Immature natural killer cell (primary cell): ENCODE measurements at regions not wholly inside any gene's neighbourhood (a gene's known extent, or its start where the extent isn't known, plus 50 kb on each side); places are given as distances from the start of the nearest gene placed in this dataset.

Experiments used
- DNase-seq, 3 donors: peaks; one replicate each; pipeline ENCODE4 v3.0.0; 2022; ENCODE audit warnings: mixed read lengths in 1 of 3
- H3K27ac Mint-ChIP-seq, 6 donors: one replicate each; pipeline ENCODE4 v1.8.0; 2020; ENCODE audit warnings: mixed read lengths in 6 of 6, mild to moderate bottlenecking in 5 of 6, inconsistent platforms in 4 of 6, moderate library complexity in 3 of 6
- H3K27me3 Mint-ChIP-seq, 3 donors: one replicate each; pipeline ENCODE4 v1.8.0; 2020 to 2021; ENCODE audit warnings: low read depth in 3 of 3, mild to moderate bottlenecking in 3 of 3, mixed read lengths in 3 of 3, moderate library complexity in 3 of 3, inconsistent platforms in 1 of 3
- H3K36me3 Mint-ChIP-seq, 3 donors: one replicate each; pipeline ENCODE4 v1.8.0; 2020; ENCODE audit warnings: mixed read lengths in 3 of 3, inconsistent platforms in 2 of 3, mild to moderate bottlenecking in 2 of 3
- H3K4me1 Mint-ChIP-seq, 2 donors: one replicate each; pipeline ENCODE4 v1.8.0; 2020; ENCODE audit warnings: inconsistent platforms in 2 of 2, mild to moderate bottlenecking in 2 of 2, mixed read lengths in 2 of 2, moderate library complexity in 1 of 2
- H3K4me3 Mint-ChIP-seq, 5 donors: one replicate each; pipeline ENCODE4 v1.8.0; 2020; ENCODE audit warnings: mild to moderate bottlenecking in 5 of 5, mixed read lengths in 5 of 5, inconsistent platforms in 3 of 5, moderate library complexity in 3 of 5
- H3K9me3 Mint-ChIP-seq, 6 donors: one replicate each; pipeline ENCODE4 v1.8.0; 2020; ENCODE audit warnings: mild to moderate bottlenecking in 6 of 6, mixed read lengths in 6 of 6, inconsistent platforms in 4 of 6, moderate library complexity in 3 of 6

DNA sequence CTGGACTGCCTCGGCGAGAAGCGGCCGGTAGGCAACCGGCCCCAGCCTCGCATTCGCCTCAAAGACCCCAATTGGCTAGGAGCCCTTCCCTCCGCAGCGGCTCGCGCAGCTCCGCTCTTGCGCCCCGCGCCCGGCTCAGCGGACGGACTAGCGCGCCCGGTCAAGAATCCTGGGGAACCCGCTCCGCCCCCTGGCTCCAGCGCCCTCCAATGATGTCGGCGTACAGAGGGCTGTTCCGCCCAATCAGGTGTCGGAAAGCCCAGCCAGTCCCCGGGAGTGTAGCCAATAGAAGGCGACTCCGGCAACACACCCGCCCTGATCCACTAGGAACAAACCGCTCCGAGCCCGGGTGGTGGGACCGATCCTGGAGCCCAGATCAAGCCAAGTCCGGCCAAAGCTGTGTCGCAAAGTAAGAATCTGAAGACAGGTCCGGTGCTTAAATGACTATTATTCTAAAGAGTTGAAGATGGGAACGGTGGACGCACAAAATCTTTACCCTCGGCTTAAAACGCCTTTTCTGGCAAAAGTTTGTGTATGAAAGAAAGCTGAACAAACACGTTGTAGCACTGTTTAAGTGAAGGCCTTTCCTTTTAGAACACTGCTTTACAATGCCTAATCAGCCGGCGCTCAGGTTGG is 132.2 kb downstream of the OGFRL1 start:
- DNase-seq: no peak
- Mint-ChIP-seq H3K36me3 (no peaks in the 10 kb centered on the region), H3K4me1 (peaks cover 3 to 9% of the 10 kb centered on the region in 2 donors), H3K27ac (no peak overlapping the region), H3K4me3 (peak overlapping the region in 4 of 5 donors; percentile 20 to 60 (median 39)), H3K27me3 (peaks cover 5 to 26% (median 6%) of the 10 kb centered on the region in 3 donors), H3K9me3 (peaks cover 0 to 15% (median 4%) of the 10 kb centered on the region in 6 donors)

- Mint-ChIP-seq H3K27me3 (peaks cover 6 to 26% (median 7%) of the 10 kb centered on the region in 3 donors), H3K4me3 (no peak overlapping the region), H3K27ac (no peak overlapping the region)
Observed at GRCh38 chr6:71421611-71422010, 133.0 kb downstream of the OGFRL1 start.

DNA sequence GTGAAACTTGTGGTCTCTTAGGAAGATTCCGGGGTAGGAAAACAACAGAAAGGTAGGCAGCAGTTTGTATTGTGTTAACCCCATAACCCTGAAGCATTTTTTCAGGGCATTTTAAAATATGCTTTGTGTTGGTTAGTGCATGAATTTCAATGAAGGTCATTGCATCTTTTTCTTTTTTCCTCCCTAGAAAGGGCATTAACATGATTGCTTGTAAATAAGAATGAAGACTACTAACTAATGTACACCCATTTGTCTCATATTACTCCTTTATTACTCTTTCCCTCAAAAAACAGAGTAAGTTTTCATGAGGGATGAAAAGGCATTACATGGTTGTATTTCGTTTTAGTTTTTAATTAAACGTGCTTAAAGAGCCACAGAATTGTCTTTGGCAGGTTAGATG is 141.4 kb downstream of the OGFRL1 start:
- H3K27me3 Mint-ChIP-seq: peaks cover 3 to 7% (median 4%) of the 10 kb centered on the region in 3 donors
- no peak overlapping the region for H3K4me3 Mint-ChIP-seq

More at GRCh38 chr6:71421611-71422010, 133.0 kb downstream of the OGFRL1 start:
- H3K36me3 Mint-ChIP-seq: no peaks in the 10 kb centered on the region
- peaks cover 0 to 15% (median 4%) of the 10 kb centered on the region in 6 donors for H3K9me3 Mint-ChIP-seq
- DNase-seq: no peak
- H3K4me1 Mint-ChIP-seq: peaks cover 3 to 9% of the 10 kb centered on the region in 2 donors

GRCh38 chr6:71433441-71433840 is 144.8 kb downstream of the OGFRL1 start:
- DNase-seq: no peak
- no peaks in the 10 kb centered on the region for H3K4me1 Mint-ChIP-seq
- no peak overlapping the region for H3K27ac Mint-ChIP-seq
- no peaks in the 10 kb centered on the region for H3K36me3 Mint-ChIP-seq
- H3K27me3 Mint-ChIP-seq: peaks cover 0 to 3% (median 2%) of the 10 kb centered on the region in 3 donors
- H3K4me3 Mint-ChIP-seq: no peak overlapping the region
- peaks cover 0 to 20% (median 2%) of the 10 kb centered on the region in 6 donors for H3K9me3 Mint-ChIP-seq

More for the DNA sequence above, 141.4 kb downstream of the OGFRL1 start:
- Mint-ChIP-seq H3K9me3 (peaks cover 0 to 2% (median under 1%) of the 10 kb centered on the region in 6 donors), H3K36me3 (no peaks in the 10 kb centered on the region), H3K4me1 (no peaks in the 10 kb centered on the region), H3K27ac (no peak overlapping the region)
- no peak for DNase-seq

DNA sequence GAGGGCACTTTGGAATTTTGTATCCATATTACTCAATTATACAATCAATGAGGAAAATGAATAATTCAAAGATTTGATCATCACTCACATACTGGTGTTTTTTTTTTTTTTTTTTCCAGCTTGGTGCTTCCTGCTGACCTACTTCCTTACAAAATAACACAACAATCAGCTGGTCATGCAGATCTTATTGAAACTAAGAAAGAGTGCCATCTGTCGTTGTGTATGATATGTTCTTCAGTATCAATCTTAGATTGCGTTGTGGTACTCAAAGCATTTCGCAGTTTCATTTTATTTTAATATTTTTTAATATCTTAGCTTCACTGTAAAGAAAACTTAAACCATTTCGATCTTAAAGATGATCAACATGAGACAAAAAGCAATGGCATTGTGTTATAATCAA is 155.6 kb downstream of the OGFRL1 start:
- no peak overlapping the region for H3K27ac Mint-ChIP-seq
- H3K9me3 Mint-ChIP-seq: peaks cover 0 to 16% (median under 1%) of the 10 kb centered on the region in 6 donors
- H3K4me1 Mint-ChIP-seq: no peaks in the 10 kb centered on the region
- no peaks in the 10 kb centered on the region for H3K36me3 Mint-ChIP-seq
- H3K27me3 Mint-ChIP-seq: peaks cover 1 to 5% (median 1%) of the 10 kb centered on the region in 3 donors
- H3K4me3 Mint-ChIP-seq: no peak overlapping the region
- DNase-seq: no peak

GRCh38 chr6:71446057-71446456 is 157.4 kb downstream of the OGFRL1 start:
- H3K9me3 Mint-ChIP-seq: peaks cover 0 to 16% (median under 1%) of the 10 kb centered on the region in 6 donors
- H3K27me3 Mint-ChIP-seq: peaks cover 0 to 2% (median 1%) of the 10 kb centered on the region in 3 donors
- H3K4me1 Mint-ChIP-seq: no peaks in the 10 kb centered on the region
- H3K36me3 Mint-ChIP-seq: no peaks in the 10 kb centered on the region
- no peak for DNase-seq
- H3K27ac Mint-ChIP-seq: no peak overlapping the region
- H3K4me3 Mint-ChIP-seq: no peak overlapping the region

DNA sequence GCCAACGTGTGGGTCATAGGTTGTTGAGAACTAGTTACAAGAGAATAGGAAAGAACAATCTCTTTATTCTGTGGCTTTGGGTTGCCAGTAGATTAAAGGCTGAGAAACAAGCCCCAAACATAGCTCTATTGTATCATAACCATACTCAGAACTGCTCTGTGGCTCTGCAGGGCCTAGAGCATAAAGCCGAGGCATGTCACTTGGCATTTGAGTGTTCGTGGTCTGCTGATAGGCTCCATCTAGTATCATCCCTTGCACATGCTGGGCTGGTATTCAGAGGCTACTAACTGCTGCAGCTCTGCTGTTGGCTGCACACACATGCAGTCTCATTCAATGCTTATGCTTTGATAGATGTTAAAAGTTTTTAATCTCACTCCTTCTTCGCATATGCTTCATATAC is 157.9 kb downstream of the OGFRL1 start:
- no peak for DNase-seq
- no peak overlapping the region for H3K4me3 Mint-ChIP-seq
- H3K36me3 Mint-ChIP-seq: no peaks in the 10 kb centered on the region
- H3K27me3 Mint-ChIP-seq: peaks cover 0 to 2% (median 1%) of the 10 kb centered on the region in 3 donors
- H3K9me3 Mint-ChIP-seq: peaks cover 0 to 13% (median under 1%) of the 10 kb centered on the region in 6 donors
- no peak overlapping the region for H3K27ac Mint-ChIP-seq
- H3K4me1 Mint-ChIP-seq: no peaks in the 10 kb centered on the region

DNA sequence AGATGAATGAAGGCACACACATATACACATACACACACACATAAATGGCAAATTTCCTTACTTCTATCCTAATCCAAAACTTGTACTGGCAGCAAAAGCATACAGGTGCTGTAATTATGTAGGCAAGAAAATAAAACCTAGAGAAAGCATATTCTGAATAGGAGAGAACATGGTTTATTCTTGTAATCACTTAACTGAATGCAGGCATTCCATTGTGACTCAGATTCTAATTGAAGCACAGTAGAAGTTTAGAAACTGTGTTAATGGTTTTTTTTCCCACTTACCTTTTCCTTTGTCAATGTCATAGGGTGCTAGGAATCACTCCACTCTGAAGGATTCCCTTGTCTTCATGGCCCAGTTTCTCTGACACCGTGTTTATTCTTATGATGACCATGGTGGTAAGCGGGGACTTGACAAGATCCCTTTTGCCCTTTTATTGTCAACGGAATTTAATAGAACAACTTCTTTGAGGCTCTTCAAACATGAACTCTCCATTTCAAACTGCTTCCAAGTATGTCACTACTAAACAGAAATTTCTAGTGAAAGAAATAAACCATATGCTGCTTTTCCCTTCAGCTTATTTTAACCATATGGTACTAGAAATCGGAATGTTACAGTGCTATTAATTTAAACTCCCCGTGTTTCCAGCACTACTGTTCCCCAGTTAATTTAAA is 164.2 kb downstream of the OGFRL1 start:
- no peaks in the 10 kb centered on the region for H3K4me1 Mint-ChIP-seq
- H3K4me3 Mint-ChIP-seq: no peak overlapping the region
- peaks cover 0 to 6% (median under 1%) of the 10 kb centered on the region in 6 donors for H3K9me3 Mint-ChIP-seq
- no peaks in the 10 kb centered on the region for H3K36me3 Mint-ChIP-seq
- H3K27me3 Mint-ChIP-seq: no peaks in the 10 kb centered on the region
- DNase-seq: no peak
- H3K27ac Mint-ChIP-seq: no peak overlapping the region

DNA sequence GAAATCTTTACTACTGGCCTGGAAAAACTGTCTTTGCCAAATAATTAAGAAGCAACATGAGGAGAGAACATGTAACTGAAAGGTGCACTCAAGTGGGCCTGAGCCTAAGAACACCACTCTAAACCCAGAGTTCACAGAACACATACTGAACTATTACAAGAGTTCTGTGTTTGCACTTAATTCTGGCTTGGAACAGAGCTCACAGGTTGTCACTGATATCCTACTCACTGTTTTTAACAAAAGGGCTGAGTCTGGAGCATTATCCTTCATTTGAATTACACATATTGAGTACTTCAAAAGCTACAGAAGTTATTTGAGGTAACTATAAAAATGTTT is 164.7 kb downstream of the OGFRL1 start:
- Mint-ChIP-seq H3K27me3 (no peaks in the 10 kb centered on the region), H3K27ac (no peak overlapping the region), H3K36me3 (no peaks in the 10 kb centered on the region), H3K9me3 (peaks cover 0 to 6% (median under 1%) of the 10 kb centered on the region in 6 donors), H3K4me3 (no peak overlapping the region), H3K4me1 (no peaks in the 10 kb centered on the region)
- no peak for DNase-seq

- H3K27ac Mint-ChIP-seq: no peak overlapping the region
- no peak for DNase-seq
- H3K4me3 Mint-ChIP-seq: no peak overlapping the region
- peaks cover 0 to 6% (median 0%) of the 10 kb centered on the region in 6 donors for H3K9me3 Mint-ChIP-seq
- H3K36me3 Mint-ChIP-seq: no peaks in the 10 kb centered on the region
- H3K4me1 Mint-ChIP-seq: no peaks in the 10 kb centered on the region
- H3K27me3 Mint-ChIP-seq: no peaks in the 10 kb centered on the region
Observed at GRCh38 chr6:71454056-71454455, 165.4 kb downstream of the OGFRL1 start.

- no peak overlapping the region for H3K27ac Mint-ChIP-seq
- H3K4me3 Mint-ChIP-seq: no peak overlapping the region
- H3K4me1 Mint-ChIP-seq: no peaks in the 10 kb centered on the region
- H3K36me3 Mint-ChIP-seq: no peaks in the 10 kb centered on the region
- peaks cover 0 to 3% (median 0%) of the 10 kb centered on the region in 6 donors for H3K9me3 Mint-ChIP-seq
- H3K27me3 Mint-ChIP-seq: no peaks in the 10 kb centered on the region
- DNase-seq: no peak
Observed at GRCh38 chr6:71457929-71458328, 169.3 kb downstream of the OGFRL1 start.

- Mint-ChIP-seq H3K27me3 (no peaks in the 10 kb centered on the region), H3K27ac (no peak overlapping the region), H3K9me3 (peaks cover 0 to 6% (median under 1%) of the 10 kb centered on the region in 6 donors), H3K4me1 (no peaks in the 10 kb centered on the region), H3K4me3 (no peak overlapping the region), H3K36me3 (no peaks in the 10 kb centered on the region)
- DNase-seq: no peak
Observed at GRCh38 chr6:71459162-71459561, 170.6 kb downstream of the OGFRL1 start.

- Mint-ChIP-seq H3K27ac (no peak overlapping the region), H3K4me1 (no peaks in the 10 kb centered on the region), H3K9me3 (peaks cover 0 to 9% (median 2%) of the 10 kb centered on the region in 6 donors), H3K4me3 (no peak overlapping the region), H3K36me3 (no peaks in the 10 kb centered on the region), H3K27me3 (peaks cover 0 to 2% (median 0%) of the 10 kb centered on the region in 3 donors)
- DNase-seq: no peak
Observed at GRCh38 chr6:71460933-71461332, 172.3 kb downstream of the OGFRL1 start.

- Mint-ChIP-seq H3K27ac (no peak overlapping the region), H3K4me3 (no peak overlapping the region), H3K27me3 (peaks cover 0 to 2% (median 0%) of the 10 kb centered on the region in 3 donors), H3K9me3 (peaks cover 0 to 11% (median 5%) of the 10 kb centered on the region in 6 donors), H3K4me1 (no peaks in the 10 kb centered on the region), H3K36me3 (no peaks in the 10 kb centered on the region)
- DNase-seq: no peak
Observed at GRCh38 chr6:71463061-71463460, 174.4 kb downstream of the OGFRL1 start.
